H9 (cell line): ENCODE measurements at regions not wholly inside any gene's neighbourhood (a gene's known extent, or its start where the extent isn't known, plus 50 kb on each side); places are given as distances from the start of the nearest gene placed in this dataset.

Source experiments
- DNase-seq: peaks from one replicate; pipeline ENCODE4 v3.0.0-alpha.2; 2017
- H2AFZ ChIP-seq: one replicate; pipeline ENCODE4 v1.6.1; 2013; ENCODE audit warnings: mild to moderate bottlenecking, low read length, control low read depth, moderate library complexity
- H2AK5ac ChIP-seq: 2 replicates; pipeline ENCODE4 v1.6.1; 2013; ENCODE audit warnings: low read length, control low read depth, mixed read lengths; ENCODE audit not compliant: insufficient read length
- H2BK120ac ChIP-seq: one replicate; pipeline ENCODE4 v1.6.1; 2013; ENCODE audit warnings: low read depth, mild to moderate bottlenecking, low read length, control low read depth, inconsistent platforms; ENCODE audit not compliant: poor library complexity, severe bottlenecking
- H2BK12ac ChIP-seq: 2 replicates; pipeline ENCODE4 v1.6.1; 2013; ENCODE audit warnings: low read length, control low read depth, mixed read lengths, low read depth; ENCODE audit not compliant: insufficient read length
- H2BK15ac ChIP-seq: 2 replicates; pipeline ENCODE4 v1.6.1; 2013; ENCODE audit warnings: low read depth, low read length, control low read depth
- H2BK20ac ChIP-seq: one replicate; pipeline ENCODE4 v1.6.1; 2013; ENCODE audit warnings: low read depth, mild to moderate bottlenecking, low read length, control low read depth, inconsistent platforms; ENCODE audit not compliant: poor library complexity, severe bottlenecking
- H2BK5ac ChIP-seq: 2 replicates; pipeline ENCODE4 v1.6.1; 2013; ENCODE audit warnings: low read length, control low read depth, mixed read lengths; ENCODE audit not compliant: insufficient read length
- H3K14ac ChIP-seq: 2 replicates; pipeline ENCODE4 v1.6.1; 2013; ENCODE audit warnings: low read length, control low read depth; ENCODE audit not compliant: insufficient read depth
- H3K18ac ChIP-seq: 2 replicates; pipeline ENCODE4 v1.6.1; 2013; ENCODE audit warnings: low read depth, mild to moderate bottlenecking, mixed read lengths, low read length, control low read depth; ENCODE audit not compliant: insufficient read length
- H3K23ac ChIP-seq: 2 replicates; pipeline ENCODE4 v1.6.1; 2013; ENCODE audit warnings: low read length, control low read depth, mixed read lengths, low read depth; ENCODE audit not compliant: insufficient read length
- H3K23me2 ChIP-seq: 2 replicates; pipeline ENCODE4 v1.6.1; 2013; ENCODE audit warnings: low read depth, mild to moderate bottlenecking, mixed read lengths, low read length, control low read depth; ENCODE audit not compliant: insufficient read length, poor library complexity, severe bottlenecking
- H3K27ac ChIP-seq: 2 replicates; pipeline ENCODE4 v1.5.1; 2013; ENCODE audit warnings: low read length, control low read depth, mixed read lengths, low read depth; ENCODE audit not compliant: insufficient read length
- H3K27me3 ChIP-seq: 2 replicates; pipeline ENCODE4 v1.6.1; 2013; ENCODE audit warnings: low read length, control low read depth, inconsistent platforms; ENCODE audit not compliant: insufficient read depth
- H3K4ac ChIP-seq: 2 replicates; pipeline ENCODE4 v1.6.1; 2013; ENCODE audit warnings: low read depth, mild to moderate bottlenecking, control low read depth, inconsistent platforms, low read length, moderate library complexity
- H3K4me1 ChIP-seq: 2 replicates; pipeline ENCODE4 v1.6.1; 2013; ENCODE audit warnings: low read length, control low read depth, inconsistent platforms; ENCODE audit not compliant: insufficient read depth
- H3K4me2 ChIP-seq: 2 replicates; pipeline ENCODE4 v1.6.1; 2013; ENCODE audit warnings: low read length, control low read depth, mixed read lengths; ENCODE audit not compliant: insufficient read length, insufficient read depth
- H3K56ac ChIP-seq: 2 replicates; pipeline ENCODE4 v1.6.1; 2013; ENCODE audit warnings: low read depth, mild to moderate bottlenecking, mixed read lengths, low read length, control low read depth; ENCODE audit not compliant: insufficient read length
- H3K79me1 ChIP-seq: 2 replicates; pipeline ENCODE4 v1.6.1; 2013; ENCODE audit warnings: low read depth, mild to moderate bottlenecking, moderate library complexity, low read length, control low read depth, inconsistent platforms; ENCODE audit not compliant: insufficient read depth, poor library complexity, severe bottlenecking
- H3K79me2 ChIP-seq: 2 replicates; pipeline ENCODE4 v1.6.1; 2013; ENCODE audit warnings: low read length, control low read depth, inconsistent platforms; ENCODE audit not compliant: insufficient read depth
- H3K9ac ChIP-seq: 2 replicates; pipeline ENCODE4 v1.6.1; 2013; ENCODE audit warnings: low read length, control low read depth, mixed read lengths; ENCODE audit not compliant: insufficient read length; ENCODE audit errors: extremely low read depth
- H3K9me3 ChIP-seq: one replicate; pipeline ENCODE4 v1.6.1; 2013; ENCODE audit warnings: low read depth, low read length, inconsistent platforms; ENCODE audit not compliant: control insufficient read depth
- H3T11ph ChIP-seq: one replicate; pipeline ENCODE4 v1.6.1; 2013; ENCODE audit warnings: mild to moderate bottlenecking, low read length, control low read depth, inconsistent platforms
- H4K20me1 ChIP-seq: one replicate; pipeline ENCODE4 v1.6.1; 2013; ENCODE audit not compliant: control insufficient read depth, insufficient read length, insufficient read depth
- H4K5ac ChIP-seq: 2 replicates; pipeline ENCODE4 v1.6.1; 2013; ENCODE audit warnings: low read depth, mild to moderate bottlenecking, mixed read lengths, low read length, control low read depth; ENCODE audit not compliant: insufficient read length
- H4K8ac ChIP-seq: replicated peaks from 2 replicates; pipeline ENCODE4 v1.6.1; 2013; ENCODE audit warnings: low read length, control low read depth, mixed read lengths, low read depth; ENCODE audit not compliant: insufficient read length
- H4K91ac ChIP-seq: 2 replicates; pipeline ENCODE4 v1.6.1; 2013; ENCODE audit warnings: low read depth, mild to moderate bottlenecking, moderate library complexity, mixed read lengths, low read length, control low read depth; ENCODE audit not compliant: insufficient read length
- H3K27ac Mint-ChIP-seq, 3 experiments: 2 replicates in 2 of 3; 3 replicates in 1 of 3; pipeline ENCODE4 v1.8.0; 2020 to 2021; ENCODE audit warnings: mixed read lengths in 3 of 3, mild to moderate bottlenecking in 1 of 3, moderate library complexity in 1 of 3
- H3K27me3 Mint-ChIP-seq: 2 replicates; pipeline ENCODE4 v1.8.0; 2021; ENCODE audit warnings: low read depth, mild to moderate bottlenecking, moderate library complexity, mixed read lengths
- H3K36me3 Mint-ChIP-seq, 3 experiments: 2 replicates in 2 of 3; 3 replicates in 1 of 3; pipeline ENCODE4 v1.8.0; 2020 to 2021; ENCODE audit warnings: low read depth in 3 of 3, mixed read lengths in 3 of 3; ENCODE audit not compliant: insufficient read depth in 1 of 3
- H3K4me1 Mint-ChIP-seq, 2 experiments: 2 replicates each; pipeline ENCODE4 v1.8.0; 2020; ENCODE audit warnings: mixed read lengths in 2 of 2
- H3K4me3 Mint-ChIP-seq, 2 experiments: 2 replicates in 1 of 2; 3 replicates in 1 of 2; pipeline ENCODE4 v1.8.0; 2020 to 2021; ENCODE audit warnings: mild to moderate bottlenecking in 2 of 2, mixed read lengths in 2 of 2, moderate library complexity in 1 of 2
- H3K9me3 Mint-ChIP-seq, 2 experiments: 2 replicates in 1 of 2; 3 replicates in 1 of 2; pipeline ENCODE4 v1.8.0; 2020; ENCODE audit warnings: mild to moderate bottlenecking in 2 of 2, mixed read lengths in 2 of 2, moderate library complexity in 1 of 2
- WGBS: extraction: QIAGEN DNeasy Blood & Tissue Kit; methylation state at CpG from one replicate; pipeline ENCODE4 v1.1.7; 2013; ENCODE audit warnings: missing lambda C conversion rate, low lambda C conversion rate, mixed read lengths; ENCODE audit not compliant: insufficient read length; ENCODE audit errors: extremely low coverage; 5-methylcytosine and 5-hydroxymethylcytosine counted together
- TF ChIP-seq, protein P1 (sequence below): fragments of 200-600 bp; sonication (generic); conservative IDR thresholded peaks from 3 replicates; pipeline ENCODE4 v1.8.0; 2021; ENCODE audit warnings: antibody characterized with exemption, mild to moderate bottlenecking

DNA sequence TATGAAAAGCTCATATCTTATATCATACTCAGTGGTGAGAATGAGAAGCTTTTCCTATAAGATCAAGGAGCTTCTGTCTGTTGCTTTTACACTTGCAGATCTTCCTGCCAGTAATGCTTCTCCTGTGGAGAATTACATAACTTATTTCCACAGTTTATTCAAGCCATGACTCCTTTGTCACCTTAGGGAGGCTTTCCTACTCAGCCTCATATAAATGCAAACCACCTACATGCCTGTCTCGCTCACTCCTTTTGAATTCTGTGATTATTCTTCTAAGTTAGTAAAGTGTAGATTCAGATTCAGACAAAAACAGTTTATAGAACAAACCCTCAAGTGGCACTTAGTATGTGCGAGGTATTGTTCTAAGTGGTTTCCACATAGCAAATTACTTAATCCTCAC, 716.1 kb upstream of the ANO3 start:
- Histone ChIP-seq H3K27ac (no peak overlapping the region), H2AFZ (no peak overlapping the region), H3K27me3 (no peaks in the 10 kb centered on the region), H3K4me1 (no peaks in the 10 kb centered on the region; the same call in 1 of the 2 replicates), H4K8ac (no peak overlapping the region), H3K14ac (no peak overlapping the region), H3T11ph (no peak overlapping the region), H3K56ac (no peak overlapping the region), H2BK15ac (no peak overlapping the region), H3K18ac (no peak overlapping the region), H3K4ac (no peak overlapping the region), H3K23ac (no peak overlapping the region), H4K91ac (no peak overlapping the region), H4K20me1 (no peaks in the 10 kb centered on the region), H3K79me2 (no peaks in the 10 kb centered on the region), H3K23me2 (no peaks in the 10 kb centered on the region), H2AK5ac (no peak overlapping the region), H3K79me1 (no peaks in the 10 kb centered on the region), H2BK12ac (no peak overlapping the region), H2BK120ac (no peak overlapping the region), H2BK5ac (no peak overlapping the region), H4K5ac (no peak overlapping the region), H3K4me2 (no peak overlapping the region), H3K9ac (no peak overlapping the region), H2BK20ac (no peak overlapping the region), H3K9me3 (no peaks in the 10 kb centered on the region)
- H3K27ac Mint-ChIP-seq = 0 out of 7 replicates have a peak overlapping the region, but pooled peaks of 1 of the 3 experiments have one; percentile 28
- H3K36me3 Mint-ChIP-seq = peaks cover 8 to 16% (median 15%) of the 10 kb centered on the region in 3 experiments
- H3K4me3 Mint-ChIP-seq = no peak overlapping the region
- no peak for DNase-seq
- H3K4me1 Mint-ChIP-seq = peaks cover 6 to 13% of the 10 kb centered on the region in 2 experiments
- peaks cover 12 to 18% of the 10 kb centered on the region in 2 experiments for H3K9me3 Mint-ChIP-seq
- no CpG with 5 or more reads among the region's 2 CpGs for WGBS
- no peaks in the 10 kb centered on the region for H3K27me3 Mint-ChIP-seq
- TF ChIP-seq, protein P1, sequence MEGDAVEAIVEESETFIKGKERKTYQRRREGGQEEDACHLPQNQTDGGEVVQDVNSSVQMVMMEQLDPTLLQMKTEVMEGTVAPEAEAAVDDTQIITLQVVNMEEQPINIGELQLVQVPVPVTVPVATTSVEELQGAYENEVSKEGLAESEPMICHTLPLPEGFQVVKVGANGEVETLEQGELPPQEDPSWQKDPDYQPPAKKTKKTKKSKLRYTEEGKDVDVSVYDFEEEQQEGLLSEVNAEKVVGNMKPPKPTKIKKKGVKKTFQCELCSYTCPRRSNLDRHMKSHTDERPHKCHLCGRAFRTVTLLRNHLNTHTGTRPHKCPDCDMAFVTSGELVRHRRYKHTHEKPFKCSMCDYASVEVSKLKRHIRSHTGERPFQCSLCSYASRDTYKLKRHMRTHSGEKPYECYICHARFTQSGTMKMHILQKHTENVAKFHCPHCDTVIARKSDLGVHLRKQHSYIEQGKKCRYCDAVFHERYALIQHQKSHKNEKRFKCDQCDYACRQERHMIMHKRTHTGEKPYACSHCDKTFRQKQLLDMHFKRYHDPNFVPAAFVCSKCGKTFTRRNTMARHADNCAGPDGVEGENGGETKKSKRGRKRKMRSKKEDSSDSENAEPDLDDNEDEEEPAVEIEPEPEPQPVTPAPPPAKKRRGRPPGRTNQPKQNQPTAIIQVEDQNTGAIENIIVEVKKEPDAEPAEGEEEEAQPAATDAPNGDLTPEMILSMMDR = no peak
